GM23338 (cell line): ENCODE measurements at regions not wholly inside any gene's neighbourhood (a gene's known extent, or its start where the extent isn't known, plus 50 kb on each side); places are given as distances from the start of the nearest gene placed in this dataset.

ENCODE experiments used
- ATAC-seq: fragments of 200-7000 bp; cut with Tn5 transposase; 3 replicates; pipeline ENCODE4 v1.9.1; 2020
- DNase-seq: peaks from one replicate; pipeline ENCODE4 v3.0.0-alpha.2; 2015; ENCODE audit warnings: low spot score
- H2AFZ ChIP-seq: fragments of 200-600 bp; sonication (generic); 2 replicates; pipeline ENCODE4 v1.8.0; 2016; ENCODE audit warnings: antibody characterized with exemption, mild to moderate bottlenecking, moderate library complexity
- H3F3A ChIP-seq: fragments of 200-600 bp; sonication (generic); replicated peaks from 2 replicates; pipeline ENCODE4 v1.8.0; 2017; ENCODE audit warnings: antibody characterized with exemption, mixed run types, low read depth
- H3K27ac ChIP-seq: fragments of 200-600 bp; sonication (generic); 2 replicates; pipeline ENCODE4 v1.6.1; 2016; ENCODE audit warnings: low read depth
- H3K27me3 ChIP-seq: fragments of 200-600 bp; sonication (generic); 2 replicates; pipeline ENCODE4 v1.8.0; 2016; ENCODE audit warnings: mild to moderate bottlenecking, mixed run types, moderate library complexity; ENCODE audit not compliant: insufficient read depth
- H3K36me3 ChIP-seq: fragments of 200-600 bp; sonication (generic); 2 replicates; pipeline ENCODE4 v1.8.0; 2016; ENCODE audit warnings: mild to moderate bottlenecking; ENCODE audit not compliant: insufficient read depth
- H3K4me1 ChIP-seq: fragments of 200-600 bp; sonication (generic); 2 replicates; pipeline ENCODE4 v1.8.0; 2016; ENCODE audit warnings: mild to moderate bottlenecking, moderate library complexity; ENCODE audit not compliant: insufficient read depth
- H3K4me2 ChIP-seq: fragments of 200-600 bp; sonication (generic); 2 replicates; pipeline ENCODE4 v1.7.1; 2017; ENCODE audit warnings: mixed run types
- H3K4me3 ChIP-seq: fragments of 200-600 bp; sonication (generic); 2 replicates; pipeline ENCODE4 v1.6.1; 2016; ENCODE audit warnings: mixed run types
- H3K79me2 ChIP-seq: fragments of 200-600 bp; sonication (generic); replicated peaks from 2 replicates; pipeline ENCODE4 v1.8.0; 2017; ENCODE audit warnings: mild to moderate bottlenecking; ENCODE audit not compliant: insufficient read depth
- H3K9me2 ChIP-seq: fragments of 200-600 bp; sonication (generic); 2 replicates; pipeline ENCODE4 v1.8.0; 2017; ENCODE audit not compliant: insufficient read depth
- H4K20me1 ChIP-seq: fragments of 200-600 bp; sonication (generic); replicated peaks from 2 replicates; pipeline ENCODE4 v1.8.0; 2017; ENCODE audit warnings: mild to moderate bottlenecking; ENCODE audit not compliant: insufficient read depth
- H3K27ac Mint-ChIP-seq: 2 replicates; pipeline ENCODE4 v1.8.0; 2020; ENCODE audit warnings: inconsistent platforms, mild to moderate bottlenecking, moderate library complexity, mixed read lengths
- H3K27me3 Mint-ChIP-seq: 3 replicates; pipeline ENCODE4 v1.8.0; 2022; ENCODE audit warnings: low read depth, mild to moderate bottlenecking, moderate library complexity, mixed read lengths, inconsistent platforms; ENCODE audit not compliant: insufficient read depth, poor library complexity
- H3K36me3 Mint-ChIP-seq: 3 replicates; pipeline ENCODE4 v1.8.0; 2021; ENCODE audit warnings: low read depth, mild to moderate bottlenecking, inconsistent platforms, moderate library complexity, mixed read lengths
- H3K4me1 Mint-ChIP-seq: 3 replicates; pipeline ENCODE4 v1.8.0; 2020; ENCODE audit warnings: mild to moderate bottlenecking, inconsistent platforms, mixed read lengths
- H3K4me3 Mint-ChIP-seq: 3 replicates; pipeline ENCODE4 v1.8.0; 2021; ENCODE audit warnings: moderate library complexity, mild to moderate bottlenecking, inconsistent platforms, mixed read lengths
- H3K9me3 Mint-ChIP-seq: 3 replicates; pipeline ENCODE4 v1.8.0; 2020; ENCODE audit warnings: moderate library complexity, mild to moderate bottlenecking, inconsistent platforms, mixed read lengths
- ETS1 ChIP-seq: IDR thresholded peaks from 2 replicates; pipeline ENCODE4 v1.6.1; 2016; ENCODE audit warnings: antibody characterized with exemption
- EZH2 ChIP-seq: fragments of 200-600 bp; sonication (generic); IDR thresholded peaks from one replicate; pipeline ENCODE4 v1.8.0; 2017; ENCODE audit warnings: antibody characterized with exemption, mild to moderate bottlenecking, low read depth; ENCODE audit not compliant: unreplicated experiment
- JUNB ChIP-seq: IDR thresholded peaks from one replicate; pipeline ENCODE4 v1.6.1; 2016; ENCODE audit warnings: antibody characterized with exemption; ENCODE audit not compliant: unreplicated experiment
- NANOG ChIP-seq: IDR thresholded peaks from 2 replicates; pipeline ENCODE4 v1.6.1; 2016; ENCODE audit warnings: antibody characterized with exemption, borderline replicate concordance
- POLR2AphosphoS5 ChIP-seq: IDR thresholded peaks from 2 replicates; pipeline ENCODE4 v1.6.1; 2016; ENCODE audit warnings: antibody characterized with exemption, low read depth
- ZNF114 ChIP-seq: fragments of 250-450 bp; sonication (Bioruptor Pico); IDR thresholded peaks from 2 replicates; pipeline ENCODE4 v1.5.0; 2020; ENCODE audit warnings: mild to moderate bottlenecking, moderate library complexity
- ZNF331 ChIP-seq: fragments of 250-450 bp; sonication (Bioruptor Pico); IDR thresholded peaks from 2 replicates; pipeline ENCODE4 v1.5.0; 2020; ENCODE audit warnings: low read depth, mild to moderate bottlenecking, moderate library complexity
- ZNF462 ChIP-seq: fragments of 250-450 bp; sonication (Bioruptor Pico); IDR thresholded peaks from 2 replicates; pipeline ENCODE4 v1.5.0; 2020; ENCODE audit warnings: mild to moderate bottlenecking, moderate library complexity
- TF ChIP-seq, protein P1 (sequence below), 2 experiments: fragments of 200-600 bp in 1 of 2; sonication (generic) in 1 of 2; conservative IDR thresholded peaks; 2 replicates each; pipeline versions ENCODE4 v1.5.1 to v1.6.1; 2016 to 2017; ENCODE audit warnings: antibody characterized with exemption in 2 of 2, low read depth in 2 of 2, mild to moderate bottlenecking in 2 of 2, moderate library complexity in 1 of 2
- TF ChIP-seq, protein P2 (sequence below): IDR thresholded peaks from one replicate; pipeline ENCODE4 v1.6.1; 2018; ENCODE audit warnings: antibody characterized with exemption; ENCODE audit not compliant: unreplicated experiment

DNA sequence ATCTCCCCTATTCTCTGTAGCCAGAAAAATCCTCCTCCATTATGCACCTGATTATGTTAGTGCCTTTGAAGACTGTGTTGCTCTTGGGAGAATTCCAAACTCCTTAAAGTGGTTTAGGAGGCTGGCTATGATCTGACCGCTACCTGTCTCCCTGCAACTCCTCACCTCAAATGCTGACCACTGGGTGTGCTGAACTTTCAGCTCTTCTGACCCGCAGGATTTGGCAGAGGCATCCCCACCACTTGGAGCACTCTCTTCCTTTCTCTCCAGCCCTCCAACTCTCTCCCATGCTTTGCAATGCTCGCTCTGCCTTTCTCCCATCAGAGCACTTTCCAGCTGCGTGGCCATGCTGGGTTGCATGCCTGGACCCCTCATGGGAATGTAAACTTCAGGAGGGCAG is 227.6 kb downstream of the RPS24 start:
- no peak overlapping the region for H3K27ac Mint-ChIP-seq
- H3K27me3 Mint-ChIP-seq, result no peaks in the 10 kb centered on the region
- Histone ChIP-seq H3K9me2 (no peaks in the 10 kb centered on the region), H3K27me3 (no peaks in the 10 kb centered on the region), H4K20me1 (no peaks in the 10 kb centered on the region), H3K4me2 (no peak overlapping the region), H3K4me1 (no peaks in the 10 kb centered on the region), H3F3A (no peaks in the 10 kb centered on the region), H3K4me3 (no peak overlapping the region), H2AFZ (no peak overlapping the region), H3K36me3 (no peaks in the 10 kb centered on the region), H3K79me2 (no peaks in the 10 kb centered on the region), H3K27ac (no peak overlapping the region)
- no peak for TF ChIP-seq POLR2AphosphoS5
- no peak for TF ChIP-seq JUNB
- H3K4me3 Mint-ChIP-seq, result no peak overlapping the region
- no peaks in the 10 kb centered on the region for H3K9me3 Mint-ChIP-seq
- no peaks in the 10 kb centered on the region for H3K4me1 Mint-ChIP-seq
- DNase-seq (no peak), ATAC-seq (no peak)
- H3K36me3 Mint-ChIP-seq, result no peaks in the 10 kb centered on the region

DNA sequence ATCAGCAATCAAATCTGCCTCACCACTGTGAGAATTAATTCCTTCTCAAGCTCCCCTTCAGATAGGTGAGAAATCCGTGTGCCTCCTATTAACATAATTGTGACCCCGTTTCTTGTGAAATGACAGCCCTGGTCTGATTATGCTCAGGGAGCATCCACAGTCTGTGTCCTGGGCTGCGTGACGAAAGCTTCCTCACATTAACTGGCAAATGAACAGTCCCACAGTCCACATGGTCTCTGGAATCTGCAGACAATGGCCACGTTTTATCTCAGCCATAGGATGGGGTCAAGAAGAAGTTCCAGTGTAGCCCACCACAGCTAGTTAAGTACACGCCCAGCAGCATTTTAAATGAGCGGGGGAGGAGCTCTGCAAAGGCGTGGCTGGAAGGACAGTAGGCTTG is 229.2 kb downstream of the RPS24 start:
- H3F3A ChIP-seq, result no peaks in the 10 kb centered on the region
- no peak for DNase-seq
- no peaks in the 10 kb centered on the region for H3K9me2 ChIP-seq
- H3K36me3 Mint-ChIP-seq, result no peaks in the 10 kb centered on the region
- ATAC-seq, result no peak
- peaks cover 3% of the 10 kb centered on the region; the same call in 1 of the 3 replicates for H3K9me3 Mint-ChIP-seq
- H3K27ac Mint-ChIP-seq, result no peak overlapping the region
- H3K4me3 ChIP-seq, result no peak overlapping the region
- H2AFZ ChIP-seq, result no peak overlapping the region
- peaks cover 2% of the 10 kb centered on the region for H3K27me3 Mint-ChIP-seq
- no peaks in the 10 kb centered on the region for H4K20me1 ChIP-seq
- no peak overlapping the region for H3K4me3 Mint-ChIP-seq
- no peaks in the 10 kb centered on the region for H3K4me1 ChIP-seq
- no peak overlapping the region for H3K4me2 ChIP-seq
- no peaks in the 10 kb centered on the region for H3K4me1 Mint-ChIP-seq
- no peaks in the 10 kb centered on the region for H3K36me3 ChIP-seq
- H3K27ac ChIP-seq, result no peak overlapping the region
- no peaks in the 10 kb centered on the region for H3K79me2 ChIP-seq
- no peaks in the 10 kb centered on the region for H3K27me3 ChIP-seq
- TF ChIP-seq NANOG (no peak), ZNF462 (no peak), ZNF331 (CRISPR knock-in tag) (no peak), ZNF114 (CRISPR knock-in tag) (no peak), JUNB (no peak), EZH2 (no peak), ETS1 (no peak)
- TF ChIP-seq, protein P1, sequence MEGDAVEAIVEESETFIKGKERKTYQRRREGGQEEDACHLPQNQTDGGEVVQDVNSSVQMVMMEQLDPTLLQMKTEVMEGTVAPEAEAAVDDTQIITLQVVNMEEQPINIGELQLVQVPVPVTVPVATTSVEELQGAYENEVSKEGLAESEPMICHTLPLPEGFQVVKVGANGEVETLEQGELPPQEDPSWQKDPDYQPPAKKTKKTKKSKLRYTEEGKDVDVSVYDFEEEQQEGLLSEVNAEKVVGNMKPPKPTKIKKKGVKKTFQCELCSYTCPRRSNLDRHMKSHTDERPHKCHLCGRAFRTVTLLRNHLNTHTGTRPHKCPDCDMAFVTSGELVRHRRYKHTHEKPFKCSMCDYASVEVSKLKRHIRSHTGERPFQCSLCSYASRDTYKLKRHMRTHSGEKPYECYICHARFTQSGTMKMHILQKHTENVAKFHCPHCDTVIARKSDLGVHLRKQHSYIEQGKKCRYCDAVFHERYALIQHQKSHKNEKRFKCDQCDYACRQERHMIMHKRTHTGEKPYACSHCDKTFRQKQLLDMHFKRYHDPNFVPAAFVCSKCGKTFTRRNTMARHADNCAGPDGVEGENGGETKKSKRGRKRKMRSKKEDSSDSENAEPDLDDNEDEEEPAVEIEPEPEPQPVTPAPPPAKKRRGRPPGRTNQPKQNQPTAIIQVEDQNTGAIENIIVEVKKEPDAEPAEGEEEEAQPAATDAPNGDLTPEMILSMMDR (conservative IDR thresholded peaks at IDR 0.05; ENCODE audit: low read depth in 2 of 2), result no peak
- TF ChIP-seq, protein P2, sequence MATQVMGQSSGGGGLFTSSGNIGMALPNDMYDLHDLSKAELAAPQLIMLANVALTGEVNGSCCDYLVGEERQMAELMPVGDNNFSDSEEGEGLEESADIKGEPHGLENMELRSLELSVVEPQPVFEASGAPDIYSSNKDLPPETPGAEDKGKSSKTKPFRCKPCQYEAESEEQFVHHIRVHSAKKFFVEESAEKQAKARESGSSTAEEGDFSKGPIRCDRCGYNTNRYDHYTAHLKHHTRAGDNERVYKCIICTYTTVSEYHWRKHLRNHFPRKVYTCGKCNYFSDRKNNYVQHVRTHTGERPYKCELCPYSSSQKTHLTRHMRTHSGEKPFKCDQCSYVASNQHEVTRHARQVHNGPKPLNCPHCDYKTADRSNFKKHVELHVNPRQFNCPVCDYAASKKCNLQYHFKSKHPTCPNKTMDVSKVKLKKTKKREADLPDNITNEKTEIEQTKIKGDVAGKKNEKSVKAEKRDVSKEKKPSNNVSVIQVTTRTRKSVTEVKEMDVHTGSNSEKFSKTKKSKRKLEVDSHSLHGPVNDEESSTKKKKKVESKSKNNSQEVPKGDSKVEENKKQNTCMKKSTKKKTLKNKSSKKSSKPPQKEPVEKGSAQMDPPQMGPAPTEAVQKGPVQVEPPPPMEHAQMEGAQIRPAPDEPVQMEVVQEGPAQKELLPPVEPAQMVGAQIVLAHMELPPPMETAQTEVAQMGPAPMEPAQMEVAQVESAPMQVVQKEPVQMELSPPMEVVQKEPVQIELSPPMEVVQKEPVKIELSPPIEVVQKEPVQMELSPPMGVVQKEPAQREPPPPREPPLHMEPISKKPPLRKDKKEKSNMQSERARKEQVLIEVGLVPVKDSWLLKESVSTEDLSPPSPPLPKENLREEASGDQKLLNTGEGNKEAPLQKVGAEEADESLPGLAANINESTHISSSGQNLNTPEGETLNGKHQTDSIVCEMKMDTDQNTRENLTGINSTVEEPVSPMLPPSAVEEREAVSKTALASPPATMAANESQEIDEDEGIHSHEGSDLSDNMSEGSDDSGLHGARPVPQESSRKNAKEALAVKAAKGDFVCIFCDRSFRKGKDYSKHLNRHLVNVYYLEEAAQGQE, result no peak
